Central memory CD8-positive, alpha-beta T cell (primary cell): ENCODE measurements at regions not wholly inside any gene's neighbourhood (a gene's known extent, or its start where the extent isn't known, plus 50 kb on each side); places are given as distances from the start of the nearest gene placed in this dataset.
"Not testable (repeated sequence)": the region's sequence is repeated elsewhere in the genome, so short reads cannot be mapped to it uniquely, and the experiment has no call there.

Source experiments
- ATAC-seq: fragments of 150-1000 bp; cut with Tn5 transposase; replicated peaks from 2 replicates; pipeline ENCODE4 v1.10.0; 2022; ENCODE audit warnings: mild to moderate bottlenecking, moderate FRiP score, moderate number of reproducible peaks; ENCODE audit not compliant: poor library complexity, severe bottlenecking; ENCODE audit errors: extremely low read depth
- DNase-seq, 2 donors: peaks; one replicate each; pipeline ENCODE4 v3.0.0; 2021; ENCODE audit warnings: low spot score in 2 of 2
- H3K27ac Mint-ChIP-seq: one replicate; pipeline ENCODE4 v1.8.0; 2022; ENCODE audit warnings: low read depth, mild to moderate bottlenecking, moderate library complexity, mixed read lengths
- H3K27me3 Mint-ChIP-seq: one replicate; pipeline ENCODE4 v1.8.0; 2022; ENCODE audit warnings: mixed read lengths
- H3K36me3 Mint-ChIP-seq: one replicate; pipeline ENCODE4 v1.8.0; 2022; ENCODE audit warnings: mild to moderate bottlenecking, moderate library complexity, mixed read lengths; ENCODE audit not compliant: insufficient read depth
- H3K4me1 Mint-ChIP-seq: one replicate; pipeline ENCODE4 v1.8.0; 2022; ENCODE audit warnings: mixed read lengths
- H3K4me3 Mint-ChIP-seq: one replicate; pipeline ENCODE4 v1.8.0; 2022; ENCODE audit warnings: mild to moderate bottlenecking, moderate library complexity, mixed read lengths
- H3K9me3 Mint-ChIP-seq: one replicate; pipeline ENCODE4 v1.8.0; 2022; ENCODE audit warnings: mixed read lengths

DNA sequence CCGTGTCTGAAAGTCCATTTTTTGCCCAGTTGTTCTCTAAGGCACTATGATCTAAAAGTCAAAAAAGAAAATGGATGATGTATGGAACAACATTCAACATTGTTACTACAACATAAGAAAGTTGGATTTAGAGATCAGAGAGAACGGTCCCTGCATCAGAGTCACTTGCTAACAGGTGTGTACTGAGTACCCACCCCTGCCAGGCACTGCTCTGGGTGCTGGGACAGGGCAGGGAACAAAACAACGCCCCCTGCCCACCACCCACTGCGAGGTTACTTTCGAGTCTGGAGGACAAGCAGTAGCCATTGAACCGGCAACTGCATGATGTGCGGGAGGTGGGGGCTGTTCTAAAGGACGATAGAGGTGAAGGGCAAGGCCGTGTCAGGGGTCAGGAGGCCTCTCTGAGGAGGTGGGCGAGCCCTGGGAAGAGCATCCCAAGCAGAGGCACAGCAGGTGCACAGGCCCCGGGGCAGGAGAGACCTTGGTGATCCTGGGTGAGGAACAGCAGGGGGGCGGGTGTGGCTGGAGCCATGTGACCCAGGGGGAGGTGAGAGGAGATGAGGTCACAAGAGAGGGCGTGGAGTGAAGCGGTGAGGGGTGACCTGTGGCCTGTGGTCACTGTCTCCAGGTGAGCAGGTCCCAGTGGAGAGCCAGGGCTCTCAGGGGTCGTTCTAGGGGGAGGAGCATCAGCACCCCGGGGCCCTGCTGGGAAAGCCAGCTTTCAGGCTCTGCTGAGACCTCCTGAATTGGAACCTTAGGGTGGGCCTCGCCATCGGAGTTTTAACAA is 197.5 kb upstream of the SULF2 start:
- H3K27ac Mint-ChIP-seq = no peak overlapping the region
- H3K4me3 Mint-ChIP-seq = no peak overlapping the region
- H3K27me3 Mint-ChIP-seq = peaks cover 45% of the 10 kb centered on the region
- H3K36me3 Mint-ChIP-seq = no peaks in the 10 kb centered on the region
- no peaks in the 10 kb centered on the region for H3K4me1 Mint-ChIP-seq
- DNase-seq (no peak), ATAC-seq (no peak)
- H3K9me3 Mint-ChIP-seq = no peaks in the 10 kb centered on the region

DNA sequence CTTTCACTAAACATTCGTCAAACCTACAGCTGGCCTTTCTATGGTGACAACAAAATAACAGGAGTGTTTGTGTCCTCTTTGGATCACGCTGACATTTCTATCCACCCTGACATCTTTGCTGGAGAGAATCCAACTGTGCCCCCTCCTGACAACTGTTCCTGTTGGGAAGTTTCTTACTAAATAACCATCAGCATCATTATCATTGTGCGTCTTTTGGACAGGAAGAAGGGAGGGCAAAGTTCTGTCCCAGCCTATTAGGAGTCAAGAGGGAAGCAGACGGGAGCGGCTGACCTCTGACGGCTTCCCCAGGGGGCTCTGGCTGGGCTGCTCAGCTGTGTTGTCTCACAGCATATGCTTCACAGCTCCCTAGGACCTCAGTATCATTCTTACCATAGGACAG is 195.9 kb upstream of the SULF2 start:
- Mint-ChIP-seq H3K9me3 (no peaks in the 10 kb centered on the region), H3K36me3 (no peaks in the 10 kb centered on the region), H3K4me1 (no peaks in the 10 kb centered on the region), H3K27me3 (peaks cover 50% of the 10 kb centered on the region), H3K4me3 (no peak overlapping the region), H3K27ac (no peak overlapping the region)
- no peak for ATAC-seq
- no peak for DNase-seq

DNA sequence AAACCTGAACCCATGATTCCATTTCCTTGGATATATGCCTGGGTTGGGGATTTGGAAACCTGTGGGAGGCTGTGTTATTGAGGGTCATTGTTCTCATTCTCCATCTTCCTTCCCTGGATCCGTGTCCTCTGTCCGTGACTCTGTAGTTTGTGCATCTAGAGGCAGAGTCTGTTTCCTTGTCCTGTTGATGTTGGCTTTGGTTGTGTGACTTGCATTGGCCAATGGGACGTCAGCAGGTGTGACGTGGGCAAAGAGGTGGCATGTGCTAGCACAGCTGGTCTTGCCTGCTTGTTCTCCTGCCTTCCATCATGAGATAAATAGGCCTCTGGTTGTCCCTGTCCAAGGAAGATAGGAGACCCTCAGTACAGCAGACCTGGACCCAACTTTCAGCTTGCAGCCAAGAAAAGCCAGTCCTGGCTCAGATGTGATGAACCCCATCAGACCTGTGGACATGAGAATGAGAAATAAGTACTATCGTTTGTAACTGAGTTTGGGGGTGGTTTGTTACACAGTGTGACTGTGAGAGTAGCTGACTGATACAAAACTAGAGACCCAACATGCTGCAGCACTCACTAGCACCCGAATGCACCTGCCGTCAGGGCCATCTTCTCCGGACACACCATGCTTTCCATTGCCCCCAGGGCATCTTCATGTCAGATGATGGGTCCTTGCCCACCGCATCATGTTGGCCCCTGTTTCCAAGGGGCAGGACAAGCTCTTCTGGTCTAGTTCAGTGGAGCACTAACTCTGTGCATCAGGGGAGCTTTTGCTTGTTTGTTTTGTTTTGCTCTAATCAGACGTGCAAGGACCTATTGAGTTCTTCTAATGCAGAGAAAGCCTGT is 195.3 kb upstream of the SULF2 start:
- no peaks in the 10 kb centered on the region for H3K36me3 Mint-ChIP-seq
- H3K27me3 Mint-ChIP-seq = peaks cover 55% of the 10 kb centered on the region
- H3K4me1 Mint-ChIP-seq = no peaks in the 10 kb centered on the region
- H3K9me3 Mint-ChIP-seq = no peaks in the 10 kb centered on the region
- no peak overlapping the region for H3K27ac Mint-ChIP-seq
- ATAC-seq (no peak), DNase-seq (no peak)
- H3K4me3 Mint-ChIP-seq = no peak overlapping the region

DNA sequence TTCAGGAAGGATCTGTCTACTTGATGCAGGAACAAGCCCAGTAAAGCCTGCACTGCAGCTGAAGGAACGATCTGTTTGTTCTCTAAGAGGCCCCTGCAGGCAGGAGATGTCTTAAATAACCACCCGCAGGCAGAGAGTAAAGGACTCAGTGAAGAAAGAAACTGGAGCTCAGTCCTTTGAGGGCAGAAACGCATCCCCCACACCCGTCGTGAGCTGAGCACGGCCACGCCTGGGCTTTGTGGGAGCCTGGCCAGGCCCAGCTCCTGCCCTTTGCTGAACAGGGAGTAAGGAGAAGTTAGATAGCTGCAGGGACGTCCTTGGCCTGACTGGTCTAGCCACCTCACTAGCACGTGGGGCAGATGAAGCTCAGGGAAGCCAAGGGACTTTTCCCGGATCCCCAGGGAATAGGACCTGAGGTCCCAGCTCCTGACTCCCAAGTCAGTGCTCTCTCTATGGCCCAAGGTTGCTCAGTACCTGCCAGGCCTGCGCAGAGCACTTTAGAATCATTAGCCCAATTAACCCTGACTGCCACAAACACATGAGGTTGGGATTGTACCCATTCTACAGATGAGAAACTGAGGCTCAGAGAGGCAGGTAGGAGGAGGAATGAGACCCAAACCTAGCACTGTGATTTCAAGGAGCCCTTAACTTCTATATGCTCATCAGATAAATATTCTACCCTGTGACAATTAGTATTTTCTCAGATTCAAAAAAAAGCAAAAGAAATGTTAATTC is 194.2 kb upstream of the SULF2 start:
- H3K36me3 Mint-ChIP-seq, H3K4me3 Mint-ChIP-seq, DNase-seq, H3K4me1 Mint-ChIP-seq, H3K27ac Mint-ChIP-seq, H3K9me3 Mint-ChIP-seq, ATAC-seq: not testable (repeated sequence)
- peaks cover 55% of the 10 kb centered on the region for H3K27me3 Mint-ChIP-seq

DNA sequence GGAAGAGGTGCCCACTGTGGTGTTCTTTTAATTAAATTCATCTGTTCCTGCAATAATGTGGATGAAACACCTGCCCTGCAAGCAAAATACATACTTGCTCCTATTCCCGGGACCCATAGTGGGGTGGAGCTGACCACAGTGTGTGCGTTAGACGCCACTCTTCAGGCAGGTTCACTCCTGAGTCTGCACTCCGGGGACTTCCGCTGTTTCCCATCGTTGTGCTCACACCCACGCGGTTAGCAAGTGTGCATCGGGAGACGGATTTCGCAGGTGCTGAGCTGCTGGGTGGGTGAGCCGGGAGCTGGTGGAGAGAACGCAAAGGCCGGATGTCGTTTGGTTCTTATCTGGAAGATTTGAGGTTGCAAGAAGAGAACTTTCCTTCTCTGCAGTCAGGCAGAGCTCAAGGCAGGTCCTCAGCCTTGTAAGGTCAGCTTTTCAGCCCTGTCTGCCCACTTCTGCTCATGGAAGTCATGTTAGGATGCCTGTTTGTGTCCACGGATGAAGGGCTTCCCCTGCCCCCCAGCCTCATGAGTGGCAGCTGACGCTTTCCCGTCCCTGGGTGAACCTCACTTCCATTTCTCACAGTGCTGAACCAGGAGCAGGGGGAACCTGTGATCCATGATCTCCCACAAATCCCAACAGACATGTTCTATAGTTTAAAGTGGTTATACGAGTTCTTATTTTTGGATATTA is 193.3 kb upstream of the SULF2 start:
- H3K4me1 Mint-ChIP-seq, H3K36me3 Mint-ChIP-seq, ATAC-seq, H3K27ac Mint-ChIP-seq, H3K4me3 Mint-ChIP-seq, H3K9me3 Mint-ChIP-seq, DNase-seq: not testable (repeated sequence)
- H3K27me3 Mint-ChIP-seq = peaks cover 51% of the 10 kb centered on the region

DNA sequence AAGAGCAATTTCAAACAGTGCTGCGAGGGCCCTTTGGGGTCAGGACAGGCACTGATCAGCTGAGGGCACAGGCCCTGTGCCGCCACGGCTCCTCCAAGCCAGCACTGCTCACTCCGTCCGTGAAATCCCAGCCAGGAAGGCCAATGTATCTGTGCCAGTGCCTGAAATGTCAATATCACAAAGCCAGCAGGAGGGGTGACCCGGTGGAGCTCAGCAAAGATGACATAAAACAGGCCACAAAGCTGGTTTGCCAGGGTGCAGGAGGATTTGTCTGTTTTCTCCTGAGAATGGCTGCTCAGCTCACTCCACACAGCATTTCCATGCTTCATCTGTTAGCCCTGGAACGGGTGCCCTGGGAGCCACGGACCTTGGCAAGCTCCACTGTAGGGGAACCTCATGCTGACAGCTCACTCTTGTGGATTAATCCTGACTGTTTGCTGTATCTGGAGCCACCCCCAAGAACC is 192.5 kb upstream of the SULF2 start:
- DNase-seq, H3K9me3 Mint-ChIP-seq, H3K27ac Mint-ChIP-seq, H3K4me3 Mint-ChIP-seq, ATAC-seq, H3K36me3 Mint-ChIP-seq, H3K4me1 Mint-ChIP-seq: not testable (repeated sequence)
- peaks cover 49% of the 10 kb centered on the region for H3K27me3 Mint-ChIP-seq

DNA sequence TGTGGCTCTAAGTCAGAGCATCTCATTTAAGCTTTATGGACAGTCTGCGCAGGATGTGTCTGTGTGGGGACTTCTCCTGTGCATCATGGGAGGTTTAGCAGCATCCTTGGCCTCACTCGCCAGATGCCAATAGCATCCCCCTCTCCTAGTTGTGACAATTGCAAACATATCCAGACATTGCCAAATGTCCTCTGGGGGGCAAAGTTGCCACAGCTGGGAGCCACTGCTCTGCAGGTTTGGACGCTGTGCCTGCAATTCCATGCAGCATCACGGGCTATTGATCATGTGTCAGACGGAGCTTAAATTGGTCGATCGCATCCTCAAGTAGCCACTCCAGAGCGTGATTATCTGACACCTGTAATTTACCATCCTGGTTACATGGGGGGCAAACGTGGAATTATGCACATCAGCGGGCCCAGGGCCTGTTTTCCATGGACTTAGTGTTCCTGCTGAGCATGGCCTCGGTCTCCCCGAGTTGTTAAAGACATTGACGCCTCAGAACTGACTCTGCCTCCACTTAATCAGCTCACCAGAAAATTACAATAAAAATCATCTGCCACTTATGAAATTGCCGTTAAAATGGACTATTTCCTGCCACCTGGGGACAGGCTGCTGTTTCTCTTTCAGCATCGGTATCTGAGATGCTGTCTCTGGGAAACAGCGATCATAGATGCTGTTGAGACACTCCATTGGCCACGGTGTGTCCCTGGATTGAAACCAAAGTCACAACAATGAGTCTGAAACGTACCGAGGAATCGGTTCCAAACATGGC is 191.9 kb upstream of the SULF2 start:
- H3K4me1 Mint-ChIP-seq = not testable (repeated sequence)

DNA sequence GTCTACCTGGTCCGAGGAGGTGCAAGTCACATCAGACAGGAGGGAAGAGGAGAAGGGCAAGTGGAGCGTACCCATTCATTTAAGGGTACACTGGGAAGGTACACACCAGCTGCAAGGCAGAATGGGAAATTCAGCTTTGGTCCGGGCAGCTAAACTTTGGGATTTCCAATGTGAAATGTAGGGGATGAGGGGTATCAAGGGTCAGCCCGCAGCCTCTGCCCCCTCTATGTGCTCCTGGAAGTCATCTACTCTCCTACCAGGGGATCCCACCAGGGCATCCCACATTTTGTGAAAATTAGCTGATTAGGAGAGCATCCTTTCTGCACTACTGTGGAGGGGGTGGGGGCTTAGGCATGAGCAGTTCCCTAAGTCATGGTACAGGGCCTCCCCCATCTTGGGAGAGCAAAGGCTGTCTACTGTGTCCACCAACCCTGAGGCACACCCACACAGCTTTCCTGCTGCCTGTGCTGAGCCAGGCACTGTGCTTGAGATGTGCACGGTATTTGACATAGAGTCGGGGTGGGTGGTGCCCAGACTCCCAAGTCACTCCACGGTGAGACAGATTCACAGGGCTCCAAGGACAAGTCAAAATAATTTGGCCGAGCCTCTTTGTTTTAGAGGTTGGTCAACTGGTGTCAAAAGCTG is 189.1 kb upstream of the SULF2 start:
- Mint-ChIP-seq H3K9me3 (no peaks in the 10 kb centered on the region), H3K4me3 (no peak overlapping the region), H3K4me1 (no peaks in the 10 kb centered on the region), H3K36me3 (no peaks in the 10 kb centered on the region), H3K27me3 (peaks cover 55% of the 10 kb centered on the region), H3K27ac (no peak overlapping the region)
- no peak for ATAC-seq
- DNase-seq = no peak

More for the DNA sequence above, 191.9 kb upstream of the SULF2 start:
- DNase-seq, ATAC-seq, H3K27ac Mint-ChIP-seq, H3K36me3 Mint-ChIP-seq, H3K4me3 Mint-ChIP-seq, H3K9me3 Mint-ChIP-seq: not testable (repeated sequence)
- peaks cover 49% of the 10 kb centered on the region for H3K27me3 Mint-ChIP-seq

DNA sequence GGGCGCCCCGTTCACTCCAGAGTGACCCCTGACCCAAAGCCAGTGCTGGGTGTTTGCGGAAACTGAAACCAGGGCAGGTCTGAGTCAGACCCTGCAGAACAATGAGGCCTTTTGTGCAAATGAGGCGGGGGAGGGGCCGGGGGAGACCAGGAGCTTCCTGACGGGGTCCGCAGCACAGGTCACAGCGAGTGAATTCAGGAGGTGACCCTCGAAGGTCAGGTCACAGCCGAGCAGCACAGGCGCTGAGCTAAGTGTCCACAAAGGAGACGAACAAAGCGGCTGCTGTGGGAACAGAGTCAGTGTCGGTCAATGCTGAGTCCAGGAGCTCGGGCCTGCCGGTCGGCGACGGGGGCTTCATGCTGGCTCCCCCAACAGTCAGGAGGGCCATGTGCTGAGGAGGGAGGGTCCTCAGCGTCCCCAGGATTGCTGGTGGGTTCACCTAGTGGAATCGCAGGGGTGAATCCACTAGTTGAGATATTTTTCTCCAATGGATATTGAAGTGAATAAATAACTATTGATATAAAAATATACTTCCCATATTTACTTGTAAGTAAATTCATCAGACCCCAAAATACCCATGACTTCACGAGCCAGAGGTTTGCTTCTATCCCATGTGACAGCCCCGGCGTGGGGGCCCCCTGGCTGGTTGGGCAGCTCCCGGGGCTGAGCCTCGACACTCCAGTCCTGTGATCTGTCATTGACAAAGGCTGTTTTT is 188.4 kb upstream of the SULF2 start:
- H3K27me3 Mint-ChIP-seq = peaks cover 48% of the 10 kb centered on the region
- no peak overlapping the region for H3K27ac Mint-ChIP-seq
- no peaks in the 10 kb centered on the region for H3K9me3 Mint-ChIP-seq
- H3K36me3 Mint-ChIP-seq = no peaks in the 10 kb centered on the region
- H3K4me3 Mint-ChIP-seq = no peak overlapping the region
- no peaks in the 10 kb centered on the region for H3K4me1 Mint-ChIP-seq
- ATAC-seq (no peak), DNase-seq (no peak)

DNA sequence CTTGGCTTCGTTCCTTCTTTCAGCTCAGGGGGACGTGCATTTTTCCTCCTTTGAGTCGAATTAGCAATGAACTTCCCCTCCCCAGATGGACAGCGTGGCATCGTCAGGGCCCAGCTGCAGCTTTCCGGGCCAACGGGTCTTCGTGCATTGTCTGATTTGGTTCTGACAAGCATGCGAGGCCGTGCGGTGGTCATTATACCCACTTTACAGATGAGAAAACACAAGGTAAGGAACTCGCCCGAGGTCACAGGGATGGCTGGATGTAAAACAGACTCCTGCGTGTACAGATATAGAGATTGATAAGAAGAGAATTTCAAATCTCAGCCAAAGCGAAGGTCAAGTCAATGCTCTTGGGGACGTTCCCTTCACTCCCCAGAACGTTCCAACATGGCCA is 187.6 kb upstream of the SULF2 start:
- Mint-ChIP-seq H3K4me1 (no peaks in the 10 kb centered on the region), H3K36me3 (no peaks in the 10 kb centered on the region), H3K27ac (no peak overlapping the region), H3K27me3 (peaks cover 46% of the 10 kb centered on the region), H3K9me3 (no peaks in the 10 kb centered on the region), H3K4me3 (no peak overlapping the region)
- DNase-seq = no peak
- no peak for ATAC-seq
